Peyer's patch (tissue), 4 donors: ENCODE measurements at regions not wholly inside any gene's neighbourhood (a gene's known extent, or its start where the extent isn't known, plus 50 kb on each side); places are given as distances from the start of the nearest gene placed in this dataset.

Source experiments
- DNase-seq, 3 donors: peaks; one replicate each; pipeline ENCODE4 v3.0.0-alpha.2; 2017 to 2019
- H3K27ac ChIP-seq, 4 donors: fragments of 200-600 bp; sonication (generic); one replicate each; pipeline ENCODE4 v1.5.1; 2016 to 2019
- H3K27me3 ChIP-seq, 2 donors: fragments of 200-600 bp; sonication (generic); one replicate each; pipeline ENCODE4 v1.5.1; 2019
- H3K36me3 ChIP-seq, 3 donors: fragments of 200-600 bp; sonication (generic); one replicate each; pipeline ENCODE4 v1.5.1; 2016 to 2019
- H3K4me1 ChIP-seq, 4 donors: fragments of 200-600 bp; sonication (generic); one replicate each; pipeline ENCODE4 v1.5.1; 2016 to 2019
- H3K4me3 ChIP-seq, 4 donors: fragments of 200-600 bp; sonication (generic); 1 replicate in 3 of 4; 2 replicates in 1 of 4; pipeline ENCODE4 v1.5.1; 2016 to 2019; ENCODE audit warnings: mild to moderate bottlenecking in 1 of 4
- H3K9me3 ChIP-seq, 4 donors: fragments of 200-600 bp; sonication (generic); one replicate each; pipeline ENCODE4 v1.5.1; 2016 to 2019; ENCODE audit warnings: mild to moderate bottlenecking in 1 of 4
- CTCF ChIP-seq, 6 experiments: fragments of 450-650 bp in 4 of 6; fragments of 200-600 bp in 2 of 6; sonication (generic) in 1 of 6; IDR thresholded peaks; one replicate each; pipeline ENCODE4 v1.5.1; 2017 to 2019; ENCODE audit warnings: antibody characterized with exemption in 6 of 6, mild to moderate bottlenecking in 3 of 6, moderate library complexity in 1 of 6
- POLR2A ChIP-seq, 2 donors: fragments of 450-650 bp; IDR thresholded peaks; one replicate each; pipeline ENCODE4 v1.5.1; 2017; ENCODE audit warnings: antibody characterized with exemption in 2 of 2, mild to moderate bottlenecking in 2 of 2, moderate library complexity in 2 of 2

DNA sequence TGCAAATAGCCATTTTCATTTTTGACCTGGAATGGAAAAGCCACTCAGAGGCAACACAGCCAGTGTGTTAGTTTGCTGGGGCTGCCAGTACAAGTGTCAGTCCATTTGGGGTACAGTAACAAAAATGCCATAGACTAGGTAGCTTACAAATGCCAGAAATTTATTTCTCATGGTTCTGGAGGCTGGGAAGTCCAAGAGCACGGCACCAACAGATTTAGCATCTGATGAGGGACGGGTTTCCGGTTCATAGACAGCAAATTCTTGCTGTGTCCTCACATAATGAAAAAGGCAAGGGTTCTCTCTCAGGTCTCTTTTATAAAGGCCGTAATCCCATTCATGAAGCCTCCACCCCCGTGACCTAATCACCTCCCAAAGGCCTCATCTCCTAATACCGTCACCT lies 418.2 kb downstream of the TYW1 start:
- H3K36me3 ChIP-seq, result no peaks in the 10 kb centered on the region
- DNase-seq, result no peak
- TF ChIP-seq CTCF (IDR thresholded peaks at IDR 0.05) (no peak), POLR2A (IDR thresholded peaks at IDR 0.05) (no peak)

DNA sequence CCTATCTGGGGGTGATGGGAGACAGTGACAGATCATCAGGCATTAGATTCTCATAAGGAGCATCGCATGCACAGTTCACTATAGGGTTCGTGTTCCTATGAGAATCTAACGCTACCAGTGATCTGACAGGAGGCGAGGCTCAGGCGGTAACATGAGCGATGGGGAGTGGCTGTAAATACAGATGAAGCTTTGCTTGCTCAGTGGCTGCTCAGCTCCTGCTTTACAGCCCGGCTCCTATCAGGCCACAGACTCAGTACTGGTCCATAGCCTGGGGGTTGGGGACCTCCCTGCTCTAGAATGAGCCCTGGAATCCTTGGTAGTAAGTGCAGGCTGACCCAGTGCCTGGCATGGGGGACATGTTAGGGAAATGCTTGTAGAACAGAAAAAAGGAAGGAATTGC lies 426.0 kb downstream of the TYW1 start:
- Histone ChIP-seq H3K4me1 (no peaks in the 10 kb centered on the region), H3K36me3 (no peaks in the 10 kb centered on the region), H3K4me3 (no peak overlapping the region), H3K9me3 (no peaks in the 10 kb centered on the region), H3K27ac (no peak overlapping the region), H3K27me3 (no peaks in the 10 kb centered on the region)
- TF ChIP-seq POLR2A (IDR thresholded peaks at IDR 0.05), result no peak
- no peak for TF ChIP-seq CTCF (IDR thresholded peaks at IDR 0.05)
- no peak for DNase-seq

More for the DNA sequence above, 418.2 kb downstream of the TYW1 start:
- Histone ChIP-seq H3K27ac (no peak overlapping the region), H3K27me3 (no peaks in the 10 kb centered on the region), H3K4me3 (no peak overlapping the region), H3K4me1 (no peaks in the 10 kb centered on the region), H3K9me3 (no peaks in the 10 kb centered on the region)

- H3K4me1 ChIP-seq, result no peaks in the 10 kb centered on the region
- H3K9me3 ChIP-seq, result no peaks in the 10 kb centered on the region
- H3K27me3 ChIP-seq, result no peaks in the 10 kb centered on the region
- no peaks in the 10 kb centered on the region for H3K36me3 ChIP-seq
- no peak for DNase-seq
- TF ChIP-seq POLR2A (IDR thresholded peaks at IDR 0.05) (no peak), CTCF (IDR thresholded peaks at IDR 0.05) (no peak)
- no peak overlapping the region for H3K4me3 ChIP-seq
- no peak overlapping the region for H3K27ac ChIP-seq
Observed at GRCh38 chr7:67423065-67423464, 426.4 kb downstream of the TYW1 start.

- no peak overlapping the region for H3K27ac ChIP-seq
- no peaks in the 10 kb centered on the region for H3K27me3 ChIP-seq
- H3K9me3 ChIP-seq, result no peaks in the 10 kb centered on the region
- H3K36me3 ChIP-seq, result no peaks in the 10 kb centered on the region
- DNase-seq, result no peak
- H3K4me3 ChIP-seq, result no peak overlapping the region
- H3K4me1 ChIP-seq, result no peaks in the 10 kb centered on the region
- no peak for TF ChIP-seq POLR2A (IDR thresholded peaks at IDR 0.05)
- no peak for TF ChIP-seq CTCF (IDR thresholded peaks at IDR 0.05)
Observed at GRCh38 chr7:67426654-67427053, 430.0 kb downstream of the TYW1 start.

DNA sequence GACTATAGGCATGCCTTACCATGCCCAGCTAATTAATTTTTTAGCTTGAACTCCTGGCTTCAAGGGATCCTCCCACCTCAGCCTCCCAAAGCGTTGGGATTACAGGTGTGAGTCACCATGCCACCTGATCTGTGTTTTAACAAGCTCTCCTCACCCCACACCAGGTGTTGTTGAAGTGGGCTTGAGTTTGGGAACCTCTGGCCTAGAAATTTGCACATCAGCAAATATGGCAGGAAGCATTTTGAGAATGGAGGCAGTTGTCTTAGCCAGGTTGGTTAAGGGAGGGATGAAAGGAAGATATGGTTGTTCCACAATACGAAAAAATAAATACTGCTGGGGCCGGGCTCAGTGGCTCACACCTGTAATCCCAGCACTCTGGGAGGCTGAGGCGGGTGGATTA lies 433.1 kb downstream of the TYW1 start:
- H3K4me1 ChIP-seq, result no peaks in the 10 kb centered on the region
- no peak for TF ChIP-seq POLR2A (IDR thresholded peaks at IDR 0.05)
- no peak for TF ChIP-seq CTCF (IDR thresholded peaks at IDR 0.05)
- H3K9me3 ChIP-seq, result no peaks in the 10 kb centered on the region
- no peak overlapping the region for H3K4me3 ChIP-seq
- no peak for DNase-seq
- no peak overlapping the region for H3K27ac ChIP-seq
- no peaks in the 10 kb centered on the region for H3K36me3 ChIP-seq
- H3K27me3 ChIP-seq, result no peaks in the 10 kb centered on the region

DNA sequence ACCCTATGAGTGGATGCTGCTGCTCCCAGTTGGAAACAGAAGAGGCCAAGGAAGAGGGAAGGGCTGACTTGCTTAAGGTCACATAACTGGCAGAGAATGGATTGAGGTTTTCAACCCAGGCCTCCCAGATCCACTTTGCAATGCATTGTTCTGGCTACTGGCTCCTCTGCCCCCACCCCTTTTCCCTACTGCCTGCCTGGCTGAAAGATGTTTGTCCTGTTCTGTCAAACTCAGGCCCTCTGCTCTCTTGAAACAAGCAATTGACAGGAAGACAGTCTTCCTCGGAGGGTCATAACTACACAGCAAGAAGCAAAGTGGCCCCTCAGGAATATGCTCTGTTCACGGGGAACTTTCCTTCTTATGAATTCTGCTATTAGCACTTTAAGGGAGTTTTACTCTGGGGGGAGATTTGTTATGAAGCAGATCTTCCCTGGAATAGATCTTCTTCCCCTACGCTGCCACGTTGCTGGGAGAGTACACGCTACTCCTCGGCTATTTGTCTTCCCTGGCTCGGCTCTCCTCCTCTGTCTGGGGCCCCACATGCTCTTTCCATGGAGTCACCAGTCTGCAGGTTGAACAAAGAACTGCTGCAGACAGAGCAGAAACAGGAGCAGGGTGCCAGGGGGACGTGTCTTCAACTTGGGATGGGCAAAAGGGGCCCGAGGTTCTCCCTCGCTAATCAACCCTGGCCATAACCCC lies 436.1 kb downstream of the TYW1 start:
- Histone ChIP-seq H3K4me3 (no peak overlapping the region), H3K27ac (no peak overlapping the region), H3K9me3 (no peaks in the 10 kb centered on the region), H3K36me3 (no peaks in the 10 kb centered on the region), H3K4me1 (no peaks in the 10 kb centered on the region), H3K27me3 (no peaks in the 10 kb centered on the region)
- DNase-seq, result no peak
- TF ChIP-seq POLR2A (IDR thresholded peaks at IDR 0.05), result no peak
- no peak for TF ChIP-seq CTCF (IDR thresholded peaks at IDR 0.05)
